Lower leg skin (tissue), 4 donors: ENCODE measurements at regions not wholly inside any gene's neighbourhood (a gene's known extent, or its start where the extent isn't known, plus 50 kb on each side); places are given as distances from the start of the nearest gene placed in this dataset.
"Not testable (repeated sequence)": the region's sequence is repeated elsewhere in the genome, so short reads cannot be mapped to it uniquely, and the experiment has no call there.

Experiments used
- DNase-seq, 2 donors: peaks; one replicate each; pipeline ENCODE4 v3.0.0-alpha.2; 2019; ENCODE audit warnings: low spot score in 2 of 2
- H3K4me3 ChIP-seq: fragments of 200-600 bp; sonication (generic); 2 replicates; pipeline ENCODE4 v1.5.1; 2017; ENCODE audit warnings: mild to moderate bottlenecking, low read depth; ENCODE audit not compliant: poor library complexity, severe bottlenecking
- POLR2A ChIP-seq, 2 donors: fragments of 450-650 bp; IDR thresholded peaks; one replicate each; pipeline ENCODE4 v1.6.1; 2016 to 2017; ENCODE audit warnings: antibody characterized with exemption in 2 of 2, mild to moderate bottlenecking in 1 of 2, moderate library complexity in 1 of 2
- WGBS, 2 donors: methylation state at CpG; one replicate each; pipeline ENCODE4 v1.1.5; 2018; 5-methylcytosine and 5-hydroxymethylcytosine counted together
- intact Hi-C: fragments of 100-400 bp; cut with DNase I; formaldehyde crosslinking; loops from one replicate; pipeline ENCODE4 v1.15.0; 2023; ENCODE audit warnings: low total_unique reads
- TF ChIP-seq, protein P1 (sequence below), 3 donors: fragments of 450-650 bp; IDR thresholded peaks; one replicate each; pipeline ENCODE4 v1.5.1; 2016; ENCODE audit warnings: antibody characterized with exemption in 3 of 3, mild to moderate bottlenecking in 3 of 3, moderate library complexity in 2 of 3

DNA sequence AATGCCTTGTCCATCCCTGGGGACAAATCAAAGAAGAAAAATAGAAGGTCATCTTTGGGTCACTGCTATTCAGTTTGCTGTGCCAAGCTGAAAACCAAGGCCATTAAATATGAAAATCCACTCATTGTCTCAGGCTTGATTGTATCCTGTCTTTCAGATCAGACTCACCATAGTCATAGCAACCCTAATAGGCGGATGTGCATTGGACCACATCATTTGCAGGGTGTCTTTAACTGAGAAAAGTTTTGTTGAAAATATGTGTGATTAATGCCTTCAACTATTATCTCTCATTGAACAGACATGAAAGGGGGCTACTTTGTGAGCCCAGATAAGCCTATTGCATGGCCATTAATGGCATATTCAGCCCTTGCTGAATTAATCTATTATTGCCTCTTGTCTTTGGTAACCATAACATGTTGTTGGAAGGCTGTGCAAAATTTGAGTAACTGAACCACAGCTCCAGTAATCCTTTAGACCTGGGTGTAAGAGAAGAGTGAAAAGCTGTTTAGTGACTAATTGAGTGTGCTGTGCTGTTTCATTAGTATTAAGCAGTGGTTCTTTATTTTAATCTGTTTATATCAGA lies 453.6 kb upstream of the EPHA5 start:
- 75 to 85% methylated on average over 1 of the region's 1 CpG for WGBS, 2 donors
- DNase-seq = no peak
- intact Hi-C loops = no loop called here
- no peak overlapping the region for H3K4me3 ChIP-seq
- no peak for TF ChIP-seq POLR2A (IDR thresholded peaks at IDR 0.05)
- TF ChIP-seq, protein P1, sequence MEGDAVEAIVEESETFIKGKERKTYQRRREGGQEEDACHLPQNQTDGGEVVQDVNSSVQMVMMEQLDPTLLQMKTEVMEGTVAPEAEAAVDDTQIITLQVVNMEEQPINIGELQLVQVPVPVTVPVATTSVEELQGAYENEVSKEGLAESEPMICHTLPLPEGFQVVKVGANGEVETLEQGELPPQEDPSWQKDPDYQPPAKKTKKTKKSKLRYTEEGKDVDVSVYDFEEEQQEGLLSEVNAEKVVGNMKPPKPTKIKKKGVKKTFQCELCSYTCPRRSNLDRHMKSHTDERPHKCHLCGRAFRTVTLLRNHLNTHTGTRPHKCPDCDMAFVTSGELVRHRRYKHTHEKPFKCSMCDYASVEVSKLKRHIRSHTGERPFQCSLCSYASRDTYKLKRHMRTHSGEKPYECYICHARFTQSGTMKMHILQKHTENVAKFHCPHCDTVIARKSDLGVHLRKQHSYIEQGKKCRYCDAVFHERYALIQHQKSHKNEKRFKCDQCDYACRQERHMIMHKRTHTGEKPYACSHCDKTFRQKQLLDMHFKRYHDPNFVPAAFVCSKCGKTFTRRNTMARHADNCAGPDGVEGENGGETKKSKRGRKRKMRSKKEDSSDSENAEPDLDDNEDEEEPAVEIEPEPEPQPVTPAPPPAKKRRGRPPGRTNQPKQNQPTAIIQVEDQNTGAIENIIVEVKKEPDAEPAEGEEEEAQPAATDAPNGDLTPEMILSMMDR (IDR thresholded peaks at IDR 0.05) = no peak

DNA sequence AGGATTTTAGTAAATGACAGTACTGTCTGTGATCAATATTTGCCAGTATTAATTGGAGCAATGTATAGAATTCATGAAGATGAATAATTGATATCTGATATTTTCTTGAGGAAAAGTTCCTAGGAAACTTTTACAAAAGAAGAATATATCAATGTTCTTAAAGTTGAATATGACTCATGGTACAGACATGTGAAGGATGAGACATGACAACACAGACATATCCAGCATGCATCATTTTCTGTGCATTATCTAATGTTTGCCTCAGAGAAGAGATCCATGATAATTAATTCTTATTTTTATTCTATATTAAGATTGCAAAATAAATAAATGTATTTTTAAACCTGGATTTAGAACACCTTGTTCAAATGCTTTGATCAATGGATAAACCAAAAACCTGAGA lies 452.9 kb upstream of the EPHA5 start:
- no peak overlapping the region for H3K4me3 ChIP-seq
- DNase-seq = no peak
- no peak for TF ChIP-seq POLR2A (IDR thresholded peaks at IDR 0.05)
- intact Hi-C loops = no loop called here

- intact Hi-C loops, H3K4me3 ChIP-seq, DNase-seq: not testable (repeated sequence)
Measured at GRCh38 chr4:66115231-66115630, 444.9 kb upstream of the EPHA5 start.

GRCh38 chr4:66108898-66109297 lies 438.6 kb upstream of the EPHA5 start:
- no peak for DNase-seq
- intact Hi-C loops = no loop called here
- H3K4me3 ChIP-seq = no peak overlapping the region
- TF ChIP-seq POLR2A (IDR thresholded peaks at IDR 0.05) = no peak
- TF ChIP-seq, protein P1 (IDR thresholded peaks at IDR 0.05) = no peak

GRCh38 chr4:66097218-66097617 lies 426.9 kb upstream of the EPHA5 start:
- DNase-seq = no peak
- no peak overlapping the region for H3K4me3 ChIP-seq
- TF ChIP-seq POLR2A (IDR thresholded peaks at IDR 0.05) = no peak
- TF ChIP-seq, protein P1 (IDR thresholded peaks at IDR 0.05) = no peak
- intact Hi-C loops = no loop called here
- 83 to 87% methylated on average over 5 of the region's 5 CpGs for WGBS, 2 donors

- H3K4me3 ChIP-seq = no peak overlapping the region
- TF ChIP-seq POLR2A (IDR thresholded peaks at IDR 0.05) = no peak
- TF ChIP-seq, protein P1 (IDR thresholded peaks at IDR 0.05) = no peak
- 44 to 45% methylated on average over 2 of the region's 2 CpGs for WGBS, 2 donors
- no peak for DNase-seq
- intact Hi-C loops = no loop called here
Measured at GRCh38 chr4:66095065-66095464, 424.8 kb upstream of the EPHA5 start.

GRCh38 chr4:66094070-66094469 lies 423.8 kb upstream of the EPHA5 start:
- intact Hi-C loops = no loop called here
- TF ChIP-seq, protein P1 (IDR thresholded peaks at IDR 0.05) = no peak
- no peak for TF ChIP-seq POLR2A (IDR thresholded peaks at IDR 0.05)
- 94 to 96% methylated on average over 15 of the region's 15 CpGs for WGBS, 2 donors
- DNase-seq = no peak
- H3K4me3 ChIP-seq = no peak overlapping the region
